Spinal cord (tissue), 9 donors: ENCODE measurements at regions not wholly inside any gene's neighbourhood (a gene's known extent, or its start where the extent isn't known, plus 50 kb on each side); places are given as distances from the start of the nearest gene placed in this dataset.

Experiments
- DNase-seq, 6 donors: peaks; one replicate each; pipeline versions ENCODE4 v3.0.0 to v3.0.0-alpha.2; 2013 to 2015; ENCODE audit warnings: low spot score in 6 of 6, low read depth in 4 of 6
- H3K27ac ChIP-seq: one replicate; pipeline ENCODE4 v1.5.1; 2013; ENCODE audit warnings: low read depth, low read length, control low read depth
- H3K27me3 ChIP-seq: one replicate; pipeline ENCODE4 v1.6.1; 2013; ENCODE audit warnings: low read length; ENCODE audit not compliant: control insufficient read depth, insufficient read depth
- H3K36me3 ChIP-seq: one replicate; pipeline ENCODE4 v1.6.1; 2013; ENCODE audit warnings: low read length; ENCODE audit not compliant: control insufficient read depth, insufficient read depth
- H3K4me1 ChIP-seq: one replicate; pipeline ENCODE4 v1.6.1; 2013; ENCODE audit warnings: low read length; ENCODE audit not compliant: control insufficient read depth, insufficient read depth
- H3K4me3 ChIP-seq: one replicate; pipeline ENCODE4 v1.5.1; 2013; ENCODE audit warnings: low read depth, low read length, control low read depth
- H3K9me3 ChIP-seq: one replicate; pipeline ENCODE4 v1.6.1; 2013; ENCODE audit warnings: low read length; ENCODE audit not compliant: control insufficient read depth, insufficient read depth
- WGBS: methylation state at CpG from one replicate; pipeline ENCODE4 v1.1.5; 2013; ENCODE audit warnings: missing lambda C conversion rate; ENCODE audit not compliant: insufficient coverage; 5-methylcytosine and 5-hydroxymethylcytosine counted together
- donor health status: healthy.

GRCh38 chr18:24926649-24927048 lies 425.3 kb downstream of the ZNF521 start:
- no peak overlapping the region for H3K4me3 ChIP-seq
- H3K36me3 ChIP-seq = no peaks in the 10 kb centered on the region
- H3K4me1 ChIP-seq = no peaks in the 10 kb centered on the region
- no peaks in the 10 kb centered on the region for H3K27me3 ChIP-seq
- DNase-seq = no peak
- no CpG with 5 or more reads among the region's 1 CpG for WGBS
- no peaks in the 10 kb centered on the region for H3K9me3 ChIP-seq
- H3K27ac ChIP-seq = no peak overlapping the region

GRCh38 chr18:24928301-24928878 lies 423.6 kb downstream of the ZNF521 start:
- no peaks in the 10 kb centered on the region for H3K36me3 ChIP-seq
- DNase-seq = peak in 2 of 6 donors; percentile 27 to 40
- 29% methylated on average over 3 of the region's 8 CpGs for WGBS
- no peaks in the 10 kb centered on the region for H3K4me1 ChIP-seq
- H3K27ac ChIP-seq = no peak overlapping the region
- no peak overlapping the region for H3K4me3 ChIP-seq
- no peaks in the 10 kb centered on the region for H3K27me3 ChIP-seq
- H3K9me3 ChIP-seq = no peaks in the 10 kb centered on the region

GRCh38 chr18:24930478-24930877 lies 421.5 kb downstream of the ZNF521 start:
- no peaks in the 10 kb centered on the region for H3K4me1 ChIP-seq
- H3K27ac ChIP-seq = no peak overlapping the region
- no peak for DNase-seq
- H3K27me3 ChIP-seq = no peaks in the 10 kb centered on the region
- H3K36me3 ChIP-seq = no peaks in the 10 kb centered on the region
- no peaks in the 10 kb centered on the region for H3K9me3 ChIP-seq
- no peak overlapping the region for H3K4me3 ChIP-seq
- 56% methylated on average over 1 of the region's 2 CpGs for WGBS

GRCh38 chr18:24930971-24931370 lies 421.0 kb downstream of the ZNF521 start:
- no peak for DNase-seq
- WGBS = 34% methylated on average over 5 of the region's 6 CpGs
- Histone ChIP-seq H3K27ac (no peak overlapping the region), H3K4me1 (no peaks in the 10 kb centered on the region), H3K36me3 (no peaks in the 10 kb centered on the region), H3K9me3 (no peaks in the 10 kb centered on the region), H3K27me3 (no peaks in the 10 kb centered on the region), H3K4me3 (no peak overlapping the region)

- peaks cover 10% of the 10 kb centered on the region for H3K4me1 ChIP-seq
- no peak overlapping the region for H3K27ac ChIP-seq
- H3K36me3 ChIP-seq = no peaks in the 10 kb centered on the region
- WGBS = no CpG with 5 or more reads among the region's 3 CpGs
- no peak for DNase-seq
- no peaks in the 10 kb centered on the region for H3K27me3 ChIP-seq
- H3K9me3 ChIP-seq = no peaks in the 10 kb centered on the region
- no peak overlapping the region for H3K4me3 ChIP-seq
Measured at GRCh38 chr18:24933345-24933744, 418.6 kb downstream of the ZNF521 start.

GRCh38 chr18:24934258-24934932 lies 417.6 kb downstream of the ZNF521 start:
- Histone ChIP-seq H3K27ac (no peak overlapping the region), H3K4me1 (peaks cover 10% of the 10 kb centered on the region), H3K4me3 (no peak overlapping the region), H3K27me3 (no peaks in the 10 kb centered on the region), H3K36me3 (no peaks in the 10 kb centered on the region), H3K9me3 (no peaks in the 10 kb centered on the region)
- 72% methylated on average over 3 of the region's 7 CpGs for WGBS
- DNase-seq = no peak

- no peak for DNase-seq
- Histone ChIP-seq H3K27me3 (no peaks in the 10 kb centered on the region), H3K4me3 (no peak overlapping the region), H3K36me3 (no peaks in the 10 kb centered on the region), H3K9me3 (no peaks in the 10 kb centered on the region), H3K4me1 (peaks cover 10% of the 10 kb centered on the region), H3K27ac (no peak overlapping the region)
- WGBS = no CpG with 5 or more reads among the region's 4 CpGs
Measured at GRCh38 chr18:24935008-24935407, 417.0 kb downstream of the ZNF521 start.

GRCh38 chr18:24935896-24936295 lies 416.1 kb downstream of the ZNF521 start:
- Histone ChIP-seq H3K4me3 (no peak overlapping the region), H3K27me3 (no peaks in the 10 kb centered on the region), H3K9me3 (no peaks in the 10 kb centered on the region), H3K36me3 (no peaks in the 10 kb centered on the region), H3K27ac (no peak overlapping the region), H3K4me1 (peaks cover 10% of the 10 kb centered on the region)
- DNase-seq = no peak
- WGBS = 86% methylated on average over 1 of the region's 1 CpG

GRCh38 chr18:24936691-24937090 lies 415.3 kb downstream of the ZNF521 start:
- no peaks in the 10 kb centered on the region for H3K27me3 ChIP-seq
- H3K4me3 ChIP-seq = no peak overlapping the region
- H3K36me3 ChIP-seq = no peaks in the 10 kb centered on the region
- peaks cover 10% of the 10 kb centered on the region for H3K4me1 ChIP-seq
- 81% methylated on average over 3 of the region's 3 CpGs for WGBS
- H3K27ac ChIP-seq = no peak overlapping the region
- no peak for DNase-seq
- no peaks in the 10 kb centered on the region for H3K9me3 ChIP-seq

- Histone ChIP-seq H3K9me3 (no peaks in the 10 kb centered on the region), H3K27ac (peak overlapping the region; percentile 38), H3K4me3 (no peak overlapping the region), H3K27me3 (no peaks in the 10 kb centered on the region), H3K4me1 (peaks cover 10% of the 10 kb centered on the region), H3K36me3 (no peaks in the 10 kb centered on the region)
- DNase-seq = peak in 4 of 6 donors; percentile 24 to 75 (median 38)
- 51% methylated on average over 5 of the region's 5 CpGs for WGBS
Measured at GRCh38 chr18:24937639-24938275, 414.2 kb downstream of the ZNF521 start.
